ELF-1 (cell line): ENCODE measurements at regions not wholly inside any gene's neighbourhood (a gene's known extent, or its start where the extent isn't known, plus 50 kb on each side); places are given as distances from the start of the nearest gene placed in this dataset.

Source experiments
- DNase-seq: peaks from one replicate; pipeline ENCODE4 v3.0.0-alpha.2; 2016; ENCODE audit warnings: low read depth, low spot score

DNA sequence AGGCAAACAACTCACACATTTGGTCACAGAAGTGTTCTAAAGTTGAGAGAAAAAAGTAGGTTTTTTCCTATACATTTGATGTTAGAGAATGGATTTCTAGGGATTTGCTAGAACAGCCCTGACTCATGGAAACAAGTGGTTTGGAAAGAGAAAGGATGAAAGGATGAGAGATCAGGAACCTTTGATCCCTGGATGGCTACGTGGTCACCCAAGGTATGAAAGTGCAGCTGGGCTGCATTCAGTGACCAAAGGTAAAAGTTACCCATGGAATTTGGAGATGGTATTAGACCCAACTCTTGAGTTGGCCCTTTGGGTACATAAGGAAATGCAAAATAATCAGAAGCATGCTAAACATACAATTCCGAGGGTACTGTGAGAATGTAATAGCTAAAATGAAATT, 61.3 kb upstream of the SPIN1 start:
- DNase-seq = no peak

GRCh38 chr9:88326015-88326414, 62.2 kb upstream of the SPIN1 start:
- DNase-seq = peak; percentile 55

DNA sequence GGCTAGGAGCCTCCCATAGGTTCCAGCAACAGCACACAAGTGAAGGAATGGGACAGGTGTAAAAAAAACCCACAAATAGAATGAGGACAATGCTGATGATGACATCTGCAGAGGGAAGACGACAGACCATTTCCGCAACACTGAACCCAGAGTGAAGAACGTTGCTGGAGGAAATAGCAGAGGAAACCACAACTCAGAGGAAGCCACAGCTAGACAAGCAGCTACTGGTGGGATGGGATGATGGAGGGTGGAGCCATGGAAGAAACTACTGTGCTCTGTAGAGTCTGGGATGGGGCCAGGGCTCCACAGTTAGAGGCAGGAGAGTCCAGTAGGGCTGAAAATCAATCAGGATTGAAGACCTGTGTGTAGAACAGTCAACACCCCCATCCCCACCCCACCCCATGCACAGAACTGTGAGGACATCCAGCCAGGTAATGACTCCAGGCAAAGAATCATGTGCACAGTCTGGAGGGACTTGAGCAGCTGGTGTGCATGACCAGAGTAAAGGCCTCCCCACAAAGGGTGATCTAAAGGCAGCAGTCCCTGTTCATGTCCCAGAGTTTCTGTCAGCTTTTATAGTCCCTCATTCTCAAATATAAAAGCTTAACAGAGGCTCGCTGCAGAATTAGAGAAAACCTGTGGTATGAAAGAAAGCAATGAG, 65.2 kb upstream of the SPIN1 start:
- DNase-seq = no peak

DNA sequence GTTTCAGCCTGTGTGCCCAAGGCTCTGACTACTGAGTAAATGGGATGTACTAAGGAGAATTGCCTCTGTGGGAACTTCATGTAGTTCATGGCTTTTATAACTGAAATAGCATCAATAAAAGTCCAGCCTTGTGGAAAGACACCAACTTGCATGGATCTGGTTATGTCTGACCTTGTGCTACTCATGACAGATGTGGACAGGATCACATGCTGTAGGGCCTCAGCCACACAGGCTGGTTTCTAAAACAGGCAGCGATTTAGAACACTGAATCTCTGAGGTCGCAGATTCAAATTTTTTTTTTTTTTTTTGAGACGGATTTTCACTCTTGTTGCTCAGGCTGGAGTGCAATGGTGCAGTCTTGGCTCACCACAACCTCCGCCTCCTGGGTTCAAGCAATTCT, 66.5 kb upstream of the SPIN1 start:
- no peak for DNase-seq

GRCh38 chr9:88320748-88321415, 67.4 kb upstream of the SPIN1 start:
- no peak for DNase-seq

DNA sequence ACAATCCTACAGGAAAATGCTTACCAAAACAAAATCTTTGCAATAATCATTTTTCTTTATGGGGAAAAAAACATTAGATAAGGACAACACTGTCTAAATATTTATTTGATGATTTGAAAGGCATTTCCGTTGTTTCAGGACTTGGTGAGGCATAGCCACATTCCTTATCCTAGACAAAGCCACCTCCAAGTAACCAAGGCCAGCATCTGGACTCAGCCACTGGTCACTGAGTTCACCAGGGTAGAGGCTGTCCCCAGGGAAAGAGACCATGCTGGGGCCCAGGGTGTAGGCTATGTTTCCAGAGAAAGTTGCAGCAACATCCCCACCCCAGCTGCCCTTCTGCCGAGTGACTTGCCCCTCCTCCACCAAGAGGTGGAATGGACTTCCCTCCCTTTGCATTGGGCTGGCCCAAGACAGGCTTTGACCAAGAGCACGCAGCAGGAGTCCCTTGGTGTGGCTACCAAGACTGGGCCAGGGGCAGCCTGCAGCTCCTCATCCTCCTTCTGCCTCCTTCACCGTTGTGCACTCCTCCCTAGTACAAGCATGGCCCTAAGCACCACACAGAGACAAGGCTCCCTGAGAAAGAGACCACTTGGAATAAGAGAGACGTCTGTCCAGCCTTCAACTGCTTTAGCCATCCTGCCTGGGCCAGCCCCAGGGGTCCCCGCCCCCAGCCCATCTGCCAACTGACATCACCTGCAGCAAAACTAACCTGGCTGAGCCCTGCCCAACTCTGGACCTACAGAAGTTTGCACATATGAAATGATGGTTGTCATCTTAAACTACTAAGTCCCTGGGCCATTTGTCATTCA, 68.1 kb upstream of the SPIN1 start:
- DNase-seq = no peak

DNA sequence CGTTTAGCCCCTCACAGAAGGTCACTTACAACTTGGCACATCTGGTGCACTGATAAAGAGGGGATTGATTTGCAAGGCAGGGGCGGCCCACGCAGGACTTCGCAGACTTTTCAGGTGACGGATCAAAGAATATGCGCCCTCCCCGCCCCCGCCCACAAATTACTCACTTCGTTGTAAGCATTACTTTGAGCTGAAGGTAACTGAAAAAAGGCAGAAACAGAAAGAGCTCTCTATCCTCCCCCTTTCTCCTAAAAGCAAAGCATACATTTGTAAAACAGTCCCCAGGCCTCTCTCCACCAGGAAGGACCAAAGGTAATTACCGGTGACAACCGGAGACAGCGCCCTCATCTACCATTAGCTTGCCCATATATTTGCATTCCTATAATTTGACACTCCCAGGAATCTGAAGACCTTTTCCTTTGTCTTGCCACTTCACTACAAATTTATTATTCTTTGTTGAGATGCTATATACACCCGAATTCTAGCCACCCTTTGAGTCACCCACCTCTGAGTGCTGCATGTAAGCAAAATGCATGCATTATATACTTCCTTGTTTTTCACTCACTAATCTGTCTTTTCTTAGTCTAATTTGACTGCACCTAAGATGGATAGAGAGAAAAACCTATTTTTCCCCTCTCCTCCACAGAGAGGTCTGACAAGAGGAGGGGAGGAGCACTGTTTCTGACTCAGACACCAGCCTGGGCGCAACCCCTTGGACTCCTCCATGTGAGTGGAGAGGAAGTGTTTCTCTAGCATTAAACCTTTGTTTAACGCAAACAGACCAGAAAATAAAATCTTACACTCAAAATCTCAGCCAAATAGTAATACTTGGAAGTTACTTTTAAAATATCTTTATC, 74.7 kb upstream of the SPIN1 start:
- DNase-seq = peak; percentile 60

GRCh38 chr9:88312517-88313103, 75.6 kb upstream of the SPIN1 start:
- DNase-seq = no peak

GRCh38 chr9:88312045-88312444, 76.2 kb upstream of the SPIN1 start:
- DNase-seq = no peak

DNA sequence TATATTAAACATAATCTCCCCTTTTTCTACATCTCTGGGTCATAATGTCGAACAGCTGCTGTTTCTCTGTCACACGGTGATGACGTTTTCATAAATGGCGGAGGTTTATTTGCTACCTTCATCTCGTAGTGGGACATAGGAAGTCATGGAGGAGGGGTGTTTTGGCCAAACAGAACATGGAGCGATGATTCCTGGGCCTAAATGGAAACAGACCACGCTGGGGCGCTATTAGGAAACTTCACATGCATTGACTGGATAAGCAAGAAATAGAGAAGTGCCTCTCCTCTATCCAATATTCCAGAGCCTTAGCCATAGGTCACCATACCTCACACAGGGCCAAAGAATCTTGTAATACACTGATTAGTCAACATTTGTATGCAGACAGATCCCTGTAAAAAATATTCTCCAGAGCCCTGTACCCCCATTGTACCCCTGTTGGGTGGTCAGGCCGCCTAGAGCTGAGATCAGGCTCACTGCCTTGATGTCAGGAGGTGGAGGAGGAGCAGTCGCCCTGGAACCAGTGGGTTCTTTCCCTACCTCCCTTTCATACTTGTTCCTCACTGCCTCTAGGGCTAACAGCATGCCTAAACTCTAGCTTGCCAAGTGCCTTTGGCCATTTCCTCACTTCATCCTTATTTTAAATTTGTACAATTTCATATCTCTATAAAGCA, 77.8 kb upstream of the SPIN1 start:
- peak; percentile 77 for DNase-seq

DNA sequence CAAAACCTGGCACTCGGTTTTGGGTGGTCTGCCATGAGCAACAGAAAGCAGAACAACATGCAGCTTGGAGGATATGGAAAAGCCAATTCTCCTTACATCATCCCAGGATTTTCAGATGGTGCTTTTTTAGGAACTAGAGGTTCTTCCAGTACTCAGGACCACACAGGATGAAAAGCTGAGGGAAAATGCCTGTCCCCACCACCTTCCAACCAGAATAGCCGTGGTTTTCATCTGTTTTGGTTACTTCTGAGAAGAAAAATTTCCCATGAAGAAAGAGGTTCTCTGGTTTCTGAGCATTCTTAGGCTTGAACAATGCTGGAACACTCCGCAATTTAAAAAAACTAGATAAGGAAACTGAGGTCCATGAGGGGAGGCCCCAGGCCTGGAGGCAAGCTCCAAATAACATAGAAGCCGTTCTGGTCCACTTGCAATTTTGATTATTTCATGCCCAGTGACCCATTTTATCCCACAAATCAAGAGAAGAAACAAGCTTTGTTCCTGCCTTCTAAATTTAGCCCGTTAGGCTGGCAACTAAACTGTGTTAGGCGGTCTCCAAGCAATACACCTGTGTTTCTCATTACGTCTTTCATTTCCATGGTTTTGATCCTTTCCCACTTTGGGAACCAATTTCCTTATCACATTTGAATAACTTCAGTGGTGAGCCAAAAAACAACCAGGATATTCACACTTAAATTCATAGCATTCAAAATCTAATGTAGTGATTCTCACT, 79.2 kb upstream of the SPIN1 start:
- no peak for DNase-seq

DNA sequence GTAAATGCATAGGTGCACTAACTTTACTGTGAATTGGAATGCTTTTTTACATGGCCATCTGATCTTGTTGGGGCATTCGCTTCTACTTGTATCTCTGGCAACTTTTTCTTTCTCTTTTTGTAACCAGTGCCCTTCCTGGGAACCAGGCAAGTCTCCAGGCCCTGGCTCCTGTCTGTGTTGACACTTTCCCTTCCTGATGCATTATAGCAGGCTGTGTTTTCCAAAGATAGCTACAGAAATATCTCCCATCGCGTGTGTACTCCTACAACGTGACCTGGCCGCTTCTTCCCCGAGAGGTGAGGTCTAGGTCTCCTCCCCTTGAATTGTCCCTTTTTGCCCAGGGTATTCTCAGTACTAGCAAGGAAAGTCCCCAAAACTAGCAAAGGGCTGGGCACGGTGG, 81.1 kb upstream of the SPIN1 start:
- no peak for DNase-seq

GRCh38 chr9:88303721-88304451, 84.4 kb upstream of the SPIN1 start:
- DNase-seq = no peak

DNA sequence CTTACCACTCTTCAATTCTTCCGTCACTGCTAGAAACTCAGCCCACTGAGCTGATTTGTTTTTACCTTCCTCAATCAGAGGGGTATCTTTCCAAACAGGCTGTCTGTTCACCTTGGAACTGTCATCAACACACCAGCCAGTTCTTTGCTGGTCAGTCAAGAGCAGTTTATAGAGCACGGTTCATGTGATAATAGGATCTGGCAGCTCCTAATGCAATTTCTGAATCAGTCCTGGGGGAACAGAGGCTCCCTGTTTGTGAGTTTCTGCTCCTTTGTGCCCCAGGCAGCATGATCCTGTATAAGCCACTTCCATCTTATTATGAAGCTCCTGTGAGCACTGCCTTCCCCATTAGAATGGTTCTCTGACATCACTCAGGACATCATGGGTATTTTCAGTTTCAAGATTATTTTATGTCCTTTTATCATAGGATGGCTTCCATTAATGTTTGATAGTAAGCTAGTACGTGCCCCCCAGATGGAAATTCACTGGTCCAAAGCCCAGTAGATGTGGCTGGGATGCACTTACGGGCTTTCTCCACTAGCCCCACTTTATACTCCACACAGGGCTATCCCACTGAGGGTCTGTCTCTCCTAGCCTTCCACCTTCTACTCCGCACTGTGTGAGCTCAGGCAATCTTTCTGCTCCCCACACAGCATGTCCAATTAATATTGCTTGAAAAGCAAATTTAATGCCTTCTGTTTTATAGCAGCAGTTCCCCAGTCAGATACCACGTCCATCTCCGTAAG, 85.5 kb upstream of the SPIN1 start:
- DNase-seq = no peak

DNA sequence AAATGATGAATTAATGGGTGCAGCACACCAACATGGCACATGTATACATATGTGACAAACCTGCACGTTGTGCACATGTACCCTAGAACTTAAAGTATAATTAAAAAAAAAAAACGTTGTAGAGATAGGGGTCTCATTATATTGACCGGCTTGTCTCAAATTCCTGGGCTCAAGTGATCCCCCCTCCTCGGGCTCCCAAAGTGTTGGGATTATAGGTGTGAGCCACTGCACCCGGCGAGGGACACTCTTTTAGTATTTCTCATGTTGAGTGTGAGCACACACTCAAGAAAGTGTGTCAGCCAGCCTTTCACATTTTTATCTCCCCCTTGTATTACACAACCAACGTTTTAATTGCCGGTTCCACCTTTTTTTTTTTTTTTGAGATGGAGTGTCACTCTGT, 87.7 kb upstream of the SPIN1 start:
- no peak for DNase-seq

- no peak for DNase-seq
Measured at GRCh38 chr9:88291856-88292255, 96.4 kb upstream of the SPIN1 start.

- no peak for DNase-seq
Measured at GRCh38 chr9:88291056-88291455, 97.2 kb upstream of the SPIN1 start.

DNA sequence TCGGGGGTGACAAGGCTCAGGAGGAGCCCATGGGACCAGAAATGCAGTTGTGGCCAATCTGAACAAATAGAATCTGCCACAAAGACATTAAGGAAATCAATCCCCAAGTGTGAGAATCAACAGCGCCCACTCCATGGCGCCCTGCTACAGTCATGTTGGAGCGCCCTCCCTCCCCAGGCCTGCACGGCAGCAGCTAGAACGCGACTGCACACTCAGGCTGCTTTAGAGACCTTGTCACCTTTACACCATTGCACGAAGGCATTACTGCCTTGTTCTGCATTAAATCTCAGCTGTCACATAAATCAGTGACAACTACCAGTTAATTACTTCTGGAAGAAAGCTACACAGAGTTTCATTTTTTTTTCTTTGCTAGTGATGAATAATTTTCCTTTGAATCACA, 98.7 kb upstream of the SPIN1 start:
- no peak for DNase-seq

- no peak for DNase-seq
Measured at GRCh38 chr9:88287972-88288371, 100.3 kb upstream of the SPIN1 start.
